ENCODE measurements at regions not wholly inside any gene's neighbourhood (a gene's known extent, or its start where the extent isn't known, plus 50 kb on each side); places are given as distances from the start of the nearest gene placed in this dataset.

- no peak for DNase-seq (ENCODE audit: low read depth in 3 of 3, low spot score in 2 of 3)
Measured at GRCh38 chr2:195022508-195022830, 634.6 kb upstream of the SLC39A10 start.

GRCh38 chr2:195021711-195022507 lies 635.1 kb upstream of the SLC39A10 start:
- no peak for DNase-seq (ENCODE audit: low read depth in 3 of 3, low spot score in 2 of 3)

GRCh38 chr2:195018462-195018861 lies 638.6 kb upstream of the SLC39A10 start:
- DNase-seq (ENCODE audit: low read depth in 3 of 3, low spot score in 2 of 3), result no peak

- DNase-seq (ENCODE audit: low read depth in 3 of 3, low spot score in 2 of 3), result no peak
Measured at GRCh38 chr2:195017890-195018289, 639.1 kb upstream of the SLC39A10 start.

GRCh38 chr2:195016841-195017240 lies 640.2 kb upstream of the SLC39A10 start:
- no peak for DNase-seq (ENCODE audit: low read depth in 3 of 3, low spot score in 2 of 3)

GRCh38 chr2:195009202-195009601 lies 647.8 kb upstream of the SLC39A10 start:
- no peak for DNase-seq (ENCODE audit: low read depth in 3 of 3, low spot score in 2 of 3)

- no peak for DNase-seq (ENCODE audit: low read depth in 3 of 3, low spot score in 2 of 3)
Measured at GRCh38 chr2:195006856-195007255, 650.2 kb upstream of the SLC39A10 start.

- no peak for DNase-seq (ENCODE audit: low read depth in 3 of 3, low spot score in 2 of 3)
Measured at GRCh38 chr2:195003881-195004471, 653.0 kb upstream of the SLC39A10 start.

GRCh38 chr2:195001924-195002323 lies 655.1 kb upstream of the SLC39A10 start:
- no peak for DNase-seq (ENCODE audit: low read depth in 3 of 3, low spot score in 2 of 3)

- DNase-seq (ENCODE audit: low read depth in 3 of 3, low spot score in 2 of 3), result no peak
Measured at GRCh38 chr2:194999771-195000170, 657.3 kb upstream of the SLC39A10 start.

GRCh38 chr2:194992648-194993047 lies 664.4 kb upstream of the SLC39A10 start:
- no peak for DNase-seq (ENCODE audit: low read depth in 3 of 3, low spot score in 2 of 3)

- DNase-seq (ENCODE audit: low read depth in 3 of 3, low spot score in 2 of 3), result no peak
Measured at GRCh38 chr2:194985258-194985657, 671.8 kb upstream of the SLC39A10 start.

- DNase-seq (ENCODE audit: low read depth in 3 of 3, low spot score in 2 of 3), result no peak
Measured at GRCh38 chr2:194962254-194962653, 694.8 kb upstream of the SLC39A10 start.

- no peak for DNase-seq (ENCODE audit: low read depth in 3 of 3, low spot score in 2 of 3)
Measured at GRCh38 chr2:194954218-194954617, 702.8 kb upstream of the SLC39A10 start.

- DNase-seq (ENCODE audit: low read depth in 3 of 3, low spot score in 2 of 3), result no peak
Measured at GRCh38 chr2:194946826-194947225, 710.2 kb upstream of the SLC39A10 start.

- no peak for DNase-seq (ENCODE audit: low read depth in 3 of 3, low spot score in 2 of 3)
Measured at GRCh38 chr2:194938066-194938465, 719.0 kb upstream of the SLC39A10 start.

GRCh38 chr2:194927489-194927888 lies 729.5 kb upstream of the SLC39A10 start:
- DNase-seq (ENCODE audit: low read depth in 3 of 3, low spot score in 2 of 3), result no peak

- DNase-seq (ENCODE audit: low read depth in 3 of 3, low spot score in 2 of 3), result no peak
Measured at GRCh38 chr2:194926873-194927272, 730.2 kb upstream of the SLC39A10 start.

- DNase-seq (ENCODE audit: low read depth in 3 of 3, low spot score in 2 of 3), result no peak
Measured at GRCh38 chr2:194925742-194926141, 731.3 kb upstream of the SLC39A10 start.

GRCh38 chr2:194917519-194917918 lies 739.5 kb upstream of the SLC39A10 start:
- no peak for DNase-seq (ENCODE audit: low read depth in 3 of 3, low spot score in 2 of 3)

- DNase-seq (ENCODE audit: low read depth in 3 of 3, low spot score in 2 of 3), result no peak
Measured at GRCh38 chr2:194915485-194915884, 741.5 kb upstream of the SLC39A10 start.

GRCh38 chr2:194907569-194907968 lies 749.5 kb upstream of the SLC39A10 start:
- DNase-seq (ENCODE audit: low read depth in 3 of 3, low spot score in 2 of 3), result no peak

- no peak for DNase-seq (ENCODE audit: low read depth in 3 of 3, low spot score in 2 of 3)
Measured at GRCh38 chr2:194896871-194897270, 760.2 kb upstream of the SLC39A10 start.
